H1 (cell line): ENCODE measurements at regions not wholly inside any gene's neighbourhood (a gene's known extent, or its start where the extent isn't known, plus 50 kb on each side); places are given as distances from the start of the nearest gene placed in this dataset.

ENCODE experiments used
- POLR2AphosphoS5 ChIP-seq: IDR thresholded peaks from 2 replicates; pipeline ENCODE4 v1.6.1; 2011; ENCODE audit warnings: low read depth, low read length
- TF ChIP-seq, protein P1 (sequence below): fragments of 300-600 bp; sonication (generic); IDR thresholded peaks from 2 replicates; pipeline ENCODE4 v1.7.1; 2012; ENCODE audit warnings: low read length, moderate library complexity, mild to moderate bottlenecking, inconsistent platforms; ENCODE audit not compliant: insufficient replicate concordance

DNA sequence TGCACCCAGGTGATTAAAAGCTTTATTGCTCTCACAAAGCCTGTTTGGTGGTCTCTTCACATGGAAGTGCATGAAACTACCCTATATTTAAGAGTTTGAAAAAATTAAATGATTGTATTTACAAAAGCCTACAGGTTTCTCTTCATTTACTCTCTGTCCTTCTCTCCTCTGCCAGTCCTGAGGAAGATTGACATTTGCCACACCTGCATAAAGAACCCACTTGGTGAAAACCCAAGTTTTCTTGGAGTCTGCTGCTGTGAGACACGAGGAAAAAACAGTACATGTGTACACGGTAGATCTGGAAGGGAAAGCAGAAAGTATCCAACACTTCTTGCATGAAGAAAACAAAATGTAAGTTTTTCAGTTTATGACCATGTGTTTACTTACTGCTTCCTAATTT, 994.4 kb upstream of the POT1 start (continued):
- TF ChIP-seq, protein P1, sequence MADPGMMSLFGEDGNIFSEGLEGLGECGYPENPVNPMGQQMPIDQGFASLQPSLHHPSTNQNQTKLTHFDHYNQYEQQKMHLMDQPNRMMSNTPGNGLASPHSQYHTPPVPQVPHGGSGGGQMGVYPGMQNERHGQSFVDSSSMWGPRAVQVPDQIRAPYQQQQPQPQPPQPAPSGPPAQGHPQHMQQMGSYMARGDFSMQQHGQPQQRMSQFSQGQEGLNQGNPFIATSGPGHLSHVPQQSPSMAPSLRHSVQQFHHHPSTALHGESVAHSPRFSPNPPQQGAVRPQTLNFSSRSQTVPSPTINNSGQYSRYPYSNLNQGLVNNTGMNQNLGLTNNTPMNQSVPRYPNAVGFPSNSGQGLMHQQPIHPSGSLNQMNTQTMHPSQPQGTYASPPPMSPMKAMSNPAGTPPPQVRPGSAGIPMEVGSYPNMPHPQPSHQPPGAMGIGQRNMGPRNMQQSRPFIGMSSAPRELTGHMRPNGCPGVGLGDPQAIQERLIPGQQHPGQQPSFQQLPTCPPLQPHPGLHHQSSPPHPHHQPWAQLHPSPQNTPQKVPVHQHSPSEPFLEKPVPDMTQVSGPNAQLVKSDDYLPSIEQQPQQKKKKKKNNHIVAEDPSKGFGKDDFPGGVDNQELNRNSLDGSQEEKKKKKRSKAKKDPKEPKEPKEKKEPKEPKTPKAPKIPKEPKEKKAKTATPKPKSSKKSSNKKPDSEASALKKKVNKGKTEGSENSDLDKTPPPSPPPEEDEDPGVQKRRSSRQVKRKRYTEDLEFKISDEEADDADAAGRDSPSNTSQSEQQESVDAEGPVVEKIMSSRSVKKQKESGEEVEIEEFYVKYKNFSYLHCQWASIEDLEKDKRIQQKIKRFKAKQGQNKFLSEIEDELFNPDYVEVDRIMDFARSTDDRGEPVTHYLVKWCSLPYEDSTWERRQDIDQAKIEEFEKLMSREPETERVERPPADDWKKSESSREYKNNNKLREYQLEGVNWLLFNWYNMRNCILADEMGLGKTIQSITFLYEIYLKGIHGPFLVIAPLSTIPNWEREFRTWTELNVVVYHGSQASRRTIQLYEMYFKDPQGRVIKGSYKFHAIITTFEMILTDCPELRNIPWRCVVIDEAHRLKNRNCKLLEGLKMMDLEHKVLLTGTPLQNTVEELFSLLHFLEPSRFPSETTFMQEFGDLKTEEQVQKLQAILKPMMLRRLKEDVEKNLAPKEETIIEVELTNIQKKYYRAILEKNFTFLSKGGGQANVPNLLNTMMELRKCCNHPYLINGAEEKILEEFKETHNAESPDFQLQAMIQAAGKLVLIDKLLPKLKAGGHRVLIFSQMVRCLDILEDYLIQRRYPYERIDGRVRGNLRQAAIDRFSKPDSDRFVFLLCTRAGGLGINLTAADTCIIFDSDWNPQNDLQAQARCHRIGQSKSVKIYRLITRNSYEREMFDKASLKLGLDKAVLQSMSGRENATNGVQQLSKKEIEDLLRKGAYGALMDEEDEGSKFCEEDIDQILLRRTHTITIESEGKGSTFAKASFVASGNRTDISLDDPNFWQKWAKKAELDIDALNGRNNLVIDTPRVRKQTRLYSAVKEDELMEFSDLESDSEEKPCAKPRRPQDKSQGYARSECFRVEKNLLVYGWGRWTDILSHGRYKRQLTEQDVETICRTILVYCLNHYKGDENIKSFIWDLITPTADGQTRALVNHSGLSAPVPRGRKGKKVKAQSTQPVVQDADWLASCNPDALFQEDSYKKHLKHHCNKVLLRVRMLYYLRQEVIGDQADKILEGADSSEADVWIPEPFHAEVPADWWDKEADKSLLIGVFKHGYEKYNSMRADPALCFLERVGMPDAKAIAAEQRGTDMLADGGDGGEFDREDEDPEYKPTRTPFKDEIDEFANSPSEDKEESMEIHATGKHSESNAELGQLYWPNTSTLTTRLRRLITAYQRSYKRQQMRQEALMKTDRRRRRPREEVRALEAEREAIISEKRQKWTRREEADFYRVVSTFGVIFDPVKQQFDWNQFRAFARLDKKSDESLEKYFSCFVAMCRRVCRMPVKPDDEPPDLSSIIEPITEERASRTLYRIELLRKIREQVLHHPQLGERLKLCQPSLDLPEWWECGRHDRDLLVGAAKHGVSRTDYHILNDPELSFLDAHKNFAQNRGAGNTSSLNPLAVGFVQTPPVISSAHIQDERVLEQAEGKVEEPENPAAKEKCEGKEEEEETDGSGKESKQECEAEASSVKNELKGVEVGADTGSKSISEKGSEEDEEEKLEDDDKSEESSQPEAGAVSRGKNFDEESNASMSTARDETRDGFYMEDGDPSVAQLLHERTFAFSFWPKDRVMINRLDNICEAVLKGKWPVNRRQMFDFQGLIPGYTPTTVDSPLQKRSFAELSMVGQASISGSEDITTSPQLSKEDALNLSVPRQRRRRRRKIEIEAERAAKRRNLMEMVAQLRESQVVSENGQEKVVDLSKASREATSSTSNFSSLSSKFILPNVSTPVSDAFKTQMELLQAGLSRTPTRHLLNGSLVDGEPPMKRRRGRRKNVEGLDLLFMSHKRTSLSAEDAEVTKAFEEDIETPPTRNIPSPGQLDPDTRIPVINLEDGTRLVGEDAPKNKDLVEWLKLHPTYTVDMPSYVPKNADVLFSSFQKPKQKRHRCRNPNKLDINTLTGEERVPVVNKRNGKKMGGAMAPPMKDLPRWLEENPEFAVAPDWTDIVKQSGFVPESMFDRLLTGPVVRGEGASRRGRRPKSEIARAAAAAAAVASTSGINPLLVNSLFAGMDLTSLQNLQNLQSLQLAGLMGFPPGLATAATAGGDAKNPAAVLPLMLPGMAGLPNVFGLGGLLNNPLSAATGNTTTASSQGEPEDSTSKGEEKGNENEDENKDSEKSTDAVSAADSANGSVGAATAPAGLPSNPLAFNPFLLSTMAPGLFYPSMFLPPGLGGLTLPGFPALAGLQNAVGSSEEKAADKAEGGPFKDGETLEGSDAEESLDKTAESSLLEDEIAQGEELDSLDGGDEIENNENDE: no peak
- no peak for TF ChIP-seq POLR2AphosphoS5
